ENCODE measurements at regions not wholly inside any gene's neighbourhood (a gene's known extent, or its start where the extent isn't known, plus 50 kb on each side); places are given as distances from the start of the nearest gene placed in this dataset.

DNA sequence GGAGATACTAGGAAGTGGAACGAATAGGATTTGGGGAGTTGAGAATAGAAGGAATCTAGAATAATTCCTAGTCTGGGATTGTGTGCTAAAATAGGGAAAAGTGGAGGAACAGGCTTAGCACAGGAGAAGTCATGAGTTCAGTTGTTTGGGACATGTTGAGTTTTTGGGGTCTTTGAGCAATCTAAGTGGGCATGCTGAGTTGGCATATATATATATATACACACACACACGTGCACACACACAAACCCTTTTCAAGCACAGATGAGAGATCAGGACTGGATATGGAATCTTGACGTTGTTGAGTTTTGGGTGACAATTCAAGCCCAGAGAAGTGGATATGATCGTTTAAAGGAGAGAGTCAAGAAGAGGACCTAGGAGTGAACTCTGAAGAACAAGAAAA lies 168.2 kb upstream of the CHST9 start:
- Histone ChIP-seq H3K36me3 (no peaks in the 10 kb centered on the region), H3K27me3 (replicated peaks in 1 of 7) (no peaks in the 10 kb centered on the region), H3K27ac (no peak overlapping the region), H3K9me3 (peaks cover 0 to 3% (median 0%) of the 10 kb centered on the region in 8 donors), H3K4me3 (no peak overlapping the region), H3K4me1 (no peaks in the 10 kb centered on the region)
- TF ChIP-seq, protein P1, sequence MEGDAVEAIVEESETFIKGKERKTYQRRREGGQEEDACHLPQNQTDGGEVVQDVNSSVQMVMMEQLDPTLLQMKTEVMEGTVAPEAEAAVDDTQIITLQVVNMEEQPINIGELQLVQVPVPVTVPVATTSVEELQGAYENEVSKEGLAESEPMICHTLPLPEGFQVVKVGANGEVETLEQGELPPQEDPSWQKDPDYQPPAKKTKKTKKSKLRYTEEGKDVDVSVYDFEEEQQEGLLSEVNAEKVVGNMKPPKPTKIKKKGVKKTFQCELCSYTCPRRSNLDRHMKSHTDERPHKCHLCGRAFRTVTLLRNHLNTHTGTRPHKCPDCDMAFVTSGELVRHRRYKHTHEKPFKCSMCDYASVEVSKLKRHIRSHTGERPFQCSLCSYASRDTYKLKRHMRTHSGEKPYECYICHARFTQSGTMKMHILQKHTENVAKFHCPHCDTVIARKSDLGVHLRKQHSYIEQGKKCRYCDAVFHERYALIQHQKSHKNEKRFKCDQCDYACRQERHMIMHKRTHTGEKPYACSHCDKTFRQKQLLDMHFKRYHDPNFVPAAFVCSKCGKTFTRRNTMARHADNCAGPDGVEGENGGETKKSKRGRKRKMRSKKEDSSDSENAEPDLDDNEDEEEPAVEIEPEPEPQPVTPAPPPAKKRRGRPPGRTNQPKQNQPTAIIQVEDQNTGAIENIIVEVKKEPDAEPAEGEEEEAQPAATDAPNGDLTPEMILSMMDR (IDR thresholded peaks at IDR 0.05 in 8 of 11, conservative IDR thresholded peaks at IDR 0.05 in 3 of 11), result no peak
- no peak for TF ChIP-seq POLR2A (IDR thresholded peaks at IDR 0.05)
- TF ChIP-seq POLR2AphosphoS5 (IDR thresholded peaks at IDR 0.05), result no peak
- intact Hi-C loops (cut with DNase I; ENCODE audit: low total_unique reads), result no loop called here
- no peak for DNase-seq
- 80 to 86% (median 85%) methylated on average over 4 of the region's 4 CpGs for WGBS, 5 donors

DNA sequence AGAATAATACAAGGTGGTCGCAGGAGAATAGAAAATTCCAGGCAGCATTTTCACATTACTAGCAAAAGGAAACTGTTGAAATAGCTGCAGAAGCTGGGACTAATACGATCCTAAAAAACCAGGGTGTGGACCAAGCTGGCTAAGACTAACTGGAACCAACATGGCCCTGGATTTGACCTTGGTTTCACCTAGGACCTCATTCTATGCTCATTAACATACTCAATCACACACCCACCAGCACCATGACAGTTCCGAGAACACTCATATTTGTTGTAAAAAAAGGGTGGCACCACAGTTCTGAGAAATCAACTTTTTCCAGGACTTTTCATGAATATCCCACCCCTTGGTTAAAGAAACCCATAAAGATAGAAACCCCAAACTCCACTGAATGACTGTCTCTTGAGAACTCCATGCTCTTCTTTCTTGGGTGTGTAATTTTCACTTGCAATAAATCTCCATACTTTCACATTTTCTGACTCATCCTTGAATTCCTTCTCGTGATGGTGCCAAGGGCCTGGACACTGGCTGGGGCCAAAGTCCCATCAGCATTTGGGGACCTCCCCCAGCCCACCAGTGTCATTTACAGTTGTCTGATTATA lies 164.3 kb upstream of the CHST9 start:
- no peaks in the 10 kb centered on the region for H3K4me1 ChIP-seq
- intact Hi-C loops (cut with DNase I; ENCODE audit: low total_unique reads), result no loop called here
- no peaks in the 10 kb centered on the region for H3K27me3 ChIP-seq (replicated peaks in 1 of 7)
- no peak overlapping the region for H3K4me3 ChIP-seq
- no peaks in the 10 kb centered on the region for H3K36me3 ChIP-seq
- WGBS, 5 donors, result 77 to 84% (median 83%) methylated on average over 4 of the region's 4 CpGs
- TF ChIP-seq, protein P1 (IDR thresholded peaks at IDR 0.05 in 8 of 11, conservative IDR thresholded peaks at IDR 0.05 in 3 of 11), result no peak
- TF ChIP-seq POLR2AphosphoS5 (IDR thresholded peaks at IDR 0.05) (no peak), POLR2A (IDR thresholded peaks at IDR 0.05) (no peak)
- H3K9me3 ChIP-seq, result peaks cover 0 to 3% (median 0%) of the 10 kb centered on the region in 8 donors
- DNase-seq, result no peak
- no peak overlapping the region for H3K27ac ChIP-seq

DNA sequence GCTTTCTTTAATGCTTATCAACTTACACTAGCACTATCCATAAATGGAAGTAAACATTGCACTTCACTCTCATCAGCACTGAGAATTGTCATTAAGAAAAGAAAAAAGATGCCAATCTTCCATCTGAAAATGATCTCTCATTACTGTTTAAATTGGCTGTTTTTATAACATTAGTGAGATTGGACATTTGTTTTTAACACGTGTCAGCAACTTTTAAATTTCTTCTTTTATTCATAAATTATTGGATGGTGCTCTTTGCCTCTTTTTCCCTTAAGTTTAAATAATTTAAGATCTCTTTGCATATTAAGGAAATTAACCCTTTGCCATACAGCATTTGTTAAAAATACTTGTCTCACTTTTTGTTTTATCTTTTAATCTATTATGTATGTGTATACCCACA lies 146.5 kb upstream of the CHST9 start:
- Histone ChIP-seq H3K4me3 (no peak overlapping the region), H3K27ac (no peak overlapping the region), H3K36me3 (no peaks in the 10 kb centered on the region), H3K27me3 (replicated peaks in 1 of 7) (no peaks in the 10 kb centered on the region), H3K4me1 (no peaks in the 10 kb centered on the region), H3K9me3 (peaks cover 0 to 5% (median 0%) of the 10 kb centered on the region in 8 donors)
- TF ChIP-seq POLR2A (IDR thresholded peaks at IDR 0.05) (no peak), POLR2AphosphoS5 (IDR thresholded peaks at IDR 0.05) (no peak)
- TF ChIP-seq, protein P1 (IDR thresholded peaks at IDR 0.05 in 8 of 11, conservative IDR thresholded peaks at IDR 0.05 in 3 of 11), result no peak
- WGBS, 5 donors, result 70 to 94% (median 87%) methylated on average over 1 of the region's 1 CpG
- intact Hi-C loops (cut with DNase I; ENCODE audit: low total_unique reads), result no loop called here
- DNase-seq, result no peak

DNA sequence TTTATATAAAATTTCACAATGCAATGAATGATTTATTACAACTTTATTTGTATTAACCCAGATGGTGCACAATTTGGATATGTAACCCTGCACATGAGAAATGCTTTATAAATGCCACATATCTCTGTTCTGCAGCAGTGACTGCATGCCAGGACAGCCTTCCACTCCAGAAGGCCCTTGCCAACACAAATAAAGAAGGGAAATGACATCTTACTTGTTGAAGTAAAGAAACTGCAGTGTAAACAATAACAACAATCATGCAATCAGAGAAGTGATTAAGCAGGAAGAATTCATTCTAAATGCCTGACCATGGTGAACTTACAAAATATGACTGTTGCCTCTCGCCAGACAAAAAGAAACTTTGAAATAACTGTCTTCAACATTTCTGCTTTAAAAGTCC lies 129.9 kb upstream of the CHST9 start:
- Histone ChIP-seq H3K4me1 (no peaks in the 10 kb centered on the region), H3K9me3 (peaks cover 0 to 11% (median 0%) of the 10 kb centered on the region in 8 donors), H3K4me3 (no peak overlapping the region), H3K27ac (no peak overlapping the region), H3K36me3 (no peaks in the 10 kb centered on the region), H3K27me3 (replicated peaks in 1 of 7) (no peaks in the 10 kb centered on the region)
- intact Hi-C loops (cut with DNase I; ENCODE audit: low total_unique reads), result no loop called here
- 60 to 72% (median 63%) methylated on average over 1 of the region's 1 CpG for WGBS, 5 donors
- TF ChIP-seq POLR2A (IDR thresholded peaks at IDR 0.05) (no peak), POLR2AphosphoS5 (IDR thresholded peaks at IDR 0.05) (no peak)
- TF ChIP-seq, protein P1 (IDR thresholded peaks at IDR 0.05 in 8 of 11, conservative IDR thresholded peaks at IDR 0.05 in 3 of 11), result no peak
- no peak for DNase-seq

Data from spleen (tissue), 11 donors.